ENCODE measurements at regions not wholly inside any gene's neighbourhood (a gene's known extent, or its start where the extent isn't known, plus 50 kb on each side); places are given as distances from the start of the nearest gene placed in this dataset.

- peaks cover 5% of the 10 kb centered on the region for H3K4me1 Mint-ChIP-seq (ENCODE audit: low read depth)
- no peak overlapping the region for H3K4me3 Mint-ChIP-seq (ENCODE audit: low read depth)
- no peak for TF ChIP-seq CTCF (IDR thresholded peaks at IDR 0.05; ENCODE audit: unreplicated experiment)
- no peak for DNase-seq (ENCODE audit: low spot score, unreplicated experiment)
- no peaks in the 10 kb centered on the region for H3K9me3 Mint-ChIP-seq (ENCODE audit: low read depth)
- H3K36me3 Mint-ChIP-seq (ENCODE audit: insufficient read depth): no peaks in the 10 kb centered on the region
- peaks cover 7% of the 10 kb centered on the region for H3K27me3 Mint-ChIP-seq
- H3K27ac Mint-ChIP-seq: no peak overlapping the region
Observed at GRCh38 chr2:150138587-150138986, 348.9 kb downstream of the RND3 start.

GRCh38 chr2:150137338-150138069 lies 350.0 kb downstream of the RND3 start:
- no peak for TF ChIP-seq CTCF (IDR thresholded peaks at IDR 0.05; ENCODE audit: unreplicated experiment)
- no peaks in the 10 kb centered on the region for H3K36me3 Mint-ChIP-seq (ENCODE audit: insufficient read depth)

GRCh38 chr2:150136893-150137292 lies 350.6 kb downstream of the RND3 start:
- H3K4me3 Mint-ChIP-seq (ENCODE audit: low read depth): no peak overlapping the region
- peaks cover 7% of the 10 kb centered on the region for H3K27me3 Mint-ChIP-seq
- no peaks in the 10 kb centered on the region for H3K36me3 Mint-ChIP-seq (ENCODE audit: insufficient read depth)
- no peaks in the 10 kb centered on the region for H3K9me3 Mint-ChIP-seq (ENCODE audit: low read depth)
- DNase-seq (ENCODE audit: low spot score, unreplicated experiment): no peak
- TF ChIP-seq CTCF (IDR thresholded peaks at IDR 0.05; ENCODE audit: unreplicated experiment): no peak
- no peak overlapping the region for H3K27ac Mint-ChIP-seq
- H3K4me1 Mint-ChIP-seq (ENCODE audit: low read depth): peaks cover 6% of the 10 kb centered on the region

More at GRCh38 chr2:150137338-150138069, 350.0 kb downstream of the RND3 start:
- Mint-ChIP-seq H3K27me3 (peaks cover 7% of the 10 kb centered on the region), H3K9me3 (ENCODE audit: low read depth) (no peaks in the 10 kb centered on the region), H3K4me3 (ENCODE audit: low read depth) (no peak overlapping the region), H3K27ac (no peak overlapping the region), H3K4me1 (ENCODE audit: low read depth) (peaks cover 6% of the 10 kb centered on the region)
- DNase-seq (ENCODE audit: low spot score, unreplicated experiment): no peak

GRCh38 chr2:150136401-150136800 lies 351.1 kb downstream of the RND3 start:
- DNase-seq (ENCODE audit: low spot score, unreplicated experiment): no peak
- Mint-ChIP-seq H3K27ac (no peak overlapping the region), H3K9me3 (ENCODE audit: low read depth) (no peaks in the 10 kb centered on the region), H3K27me3 (peaks cover 7% of the 10 kb centered on the region), H3K4me1 (ENCODE audit: low read depth) (peaks cover 6% of the 10 kb centered on the region), H3K36me3 (ENCODE audit: insufficient read depth) (no peaks in the 10 kb centered on the region), H3K4me3 (ENCODE audit: low read depth) (no peak overlapping the region)
- TF ChIP-seq CTCF (IDR thresholded peaks at IDR 0.05; ENCODE audit: unreplicated experiment): no peak

GRCh38 chr2:150135223-150135883 lies 352.1 kb downstream of the RND3 start:
- Mint-ChIP-seq H3K27me3 (peaks cover 7% of the 10 kb centered on the region), H3K9me3 (ENCODE audit: low read depth) (no peaks in the 10 kb centered on the region), H3K4me3 (ENCODE audit: low read depth) (no peak overlapping the region), H3K4me1 (ENCODE audit: low read depth) (peaks cover 9% of the 10 kb centered on the region), H3K27ac (no peak overlapping the region), H3K36me3 (ENCODE audit: insufficient read depth) (no peaks in the 10 kb centered on the region)
- DNase-seq (ENCODE audit: low spot score, unreplicated experiment): no peak
- no peak for TF ChIP-seq CTCF (IDR thresholded peaks at IDR 0.05; ENCODE audit: unreplicated experiment)
